ENCODE measurements at regions not wholly inside any gene's neighbourhood (a gene's known extent, or its start where the extent isn't known, plus 50 kb on each side); places are given as distances from the start of the nearest gene placed in this dataset.

DNA sequence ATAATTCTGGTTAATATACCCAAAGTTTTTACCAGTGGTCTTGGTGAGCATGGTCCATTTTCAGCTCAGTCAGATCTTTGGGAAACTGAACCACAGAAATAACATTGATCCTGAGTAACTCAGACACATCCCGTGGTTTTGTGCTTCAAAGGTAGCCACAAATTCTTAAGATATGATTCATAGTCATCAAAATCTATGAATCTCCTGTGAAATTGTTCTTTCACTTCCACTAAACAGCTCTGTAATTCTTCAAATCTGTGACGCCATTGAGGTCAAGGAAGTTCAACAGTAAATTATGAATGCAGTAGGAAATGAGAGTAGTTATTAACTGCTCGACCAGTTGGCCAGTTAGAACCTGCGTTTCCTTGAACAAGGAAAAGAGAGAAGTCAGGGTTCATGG is 147.3 kb downstream of the IRS1 start:
- DNase-seq, result no peak

DNA sequence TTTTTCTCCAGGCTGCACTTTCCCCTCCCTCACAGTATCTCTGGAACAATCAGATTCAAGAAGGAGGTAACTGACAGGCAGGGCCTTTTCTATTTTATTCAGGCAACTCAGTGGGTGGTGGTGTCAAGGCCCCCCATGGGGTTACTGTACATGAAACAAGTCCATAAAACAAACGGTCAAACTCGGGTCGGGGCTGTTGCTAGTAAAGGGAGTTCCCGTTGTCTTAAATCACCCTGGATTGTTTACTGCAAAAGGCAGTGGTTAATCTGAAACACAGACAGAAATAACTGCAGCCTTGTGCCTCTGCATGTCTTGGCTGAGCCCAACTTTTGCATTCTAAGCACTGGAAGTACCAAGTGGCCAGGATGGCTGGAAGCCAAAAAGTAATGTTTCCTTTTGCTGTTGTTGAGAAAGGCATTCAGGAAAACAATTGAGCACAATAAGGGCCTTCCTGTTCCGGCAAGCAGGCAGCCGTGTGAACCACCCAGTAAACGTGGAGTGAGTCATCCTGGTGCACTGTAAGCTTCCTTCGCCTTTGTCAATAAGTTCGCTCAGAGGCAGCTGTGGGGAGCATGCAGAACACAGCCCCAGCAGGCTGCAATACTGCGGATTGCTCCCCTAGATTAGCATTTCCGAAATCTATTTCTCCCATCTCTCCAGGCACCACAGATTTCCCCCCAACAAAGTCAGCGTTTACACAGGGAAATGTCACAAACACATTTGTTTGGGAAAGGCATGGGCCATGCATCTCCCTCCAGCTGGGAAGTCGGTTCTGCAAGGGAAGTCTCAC is 149.6 kb downstream of the IRS1 start:
- DNase-seq, result peak; percentile 57

DNA sequence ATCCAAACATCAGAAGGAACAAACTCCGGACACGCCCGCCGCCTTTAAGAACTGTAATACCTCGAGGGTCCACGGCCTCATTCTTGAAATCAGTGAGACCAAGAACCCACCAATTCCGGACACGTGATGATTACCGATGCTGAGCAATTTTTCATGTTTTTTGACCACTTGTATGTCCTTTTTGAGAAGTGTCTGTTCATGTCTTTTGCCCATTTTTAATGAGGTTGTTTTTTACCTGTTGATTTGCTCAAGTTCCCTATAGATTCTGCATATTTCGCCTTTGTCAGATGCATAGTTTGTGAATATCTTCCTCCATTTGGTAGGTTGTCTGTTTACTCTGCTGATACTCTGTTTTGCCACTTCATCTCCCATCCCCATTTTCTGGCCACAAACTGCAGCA is 150.4 kb downstream of the IRS1 start:
- no peak for DNase-seq

DNA sequence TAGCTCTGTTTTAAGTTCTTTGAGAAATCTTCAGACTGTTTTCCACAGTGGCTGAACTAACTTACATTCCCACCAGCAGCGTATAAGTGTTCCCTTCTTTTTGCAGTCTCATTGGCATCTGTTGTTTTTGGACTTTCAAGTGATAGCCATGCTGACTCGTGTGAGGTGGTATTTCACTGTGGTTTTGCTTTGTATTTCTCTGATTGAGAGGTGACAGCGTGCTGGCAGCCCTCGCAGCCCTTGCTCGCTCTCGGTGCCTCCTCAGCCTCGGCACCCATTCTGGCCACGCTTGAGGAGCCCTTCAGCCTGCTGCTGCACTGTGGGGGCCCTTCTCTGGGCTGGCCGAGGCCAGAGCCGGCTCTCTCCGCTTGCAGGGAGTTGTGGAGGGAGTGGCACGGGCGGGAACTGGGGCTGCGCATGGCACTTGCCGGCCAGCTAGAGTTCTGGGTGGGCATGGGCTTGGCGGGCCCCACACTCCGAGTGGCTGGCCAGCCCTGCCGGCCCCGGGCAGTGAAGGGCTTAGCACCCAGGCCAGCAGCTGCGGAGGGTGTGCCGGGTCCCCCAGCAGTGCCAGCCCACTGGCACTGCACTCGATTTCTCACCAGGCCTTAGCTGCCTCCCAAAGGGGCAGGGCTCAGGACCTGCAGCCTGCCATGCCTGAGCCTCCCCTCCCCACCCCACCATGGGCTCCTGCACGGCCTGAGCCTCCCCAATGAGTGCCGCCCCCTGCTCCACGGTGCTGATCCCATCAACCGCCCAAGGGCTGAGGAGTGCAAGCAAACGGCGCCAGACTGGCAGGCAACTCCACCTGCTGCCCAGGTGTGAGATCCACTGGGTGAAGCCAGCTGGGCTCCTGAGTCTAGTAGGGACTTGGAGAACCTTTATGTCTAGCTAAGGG is 151.8 kb downstream of the IRS1 start:
- DNase-seq, result no peak

DNA sequence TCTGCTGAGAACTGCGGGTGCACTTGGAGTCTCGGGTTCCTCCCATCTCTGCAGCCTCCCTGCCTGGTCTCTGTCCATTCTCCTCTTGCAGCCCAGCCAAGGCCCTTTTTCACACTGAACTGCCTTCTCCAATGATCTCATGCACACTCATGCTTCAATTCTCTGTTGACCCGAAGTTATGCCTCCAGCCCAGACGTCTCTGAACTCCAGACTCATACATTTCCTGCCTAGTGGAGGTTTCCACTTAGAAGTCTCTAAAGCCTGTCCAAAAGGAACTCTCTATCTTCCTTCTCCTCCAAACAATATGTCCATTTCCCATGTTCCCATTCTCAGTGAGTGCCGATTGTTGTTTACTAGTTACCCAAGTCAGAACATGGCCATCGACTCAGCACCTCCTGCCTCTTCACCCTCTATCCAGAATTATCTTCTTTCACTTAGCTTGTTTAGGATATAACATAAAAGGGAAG is 155.2 kb downstream of the IRS1 start:
- DNase-seq, result no peak

DNA sequence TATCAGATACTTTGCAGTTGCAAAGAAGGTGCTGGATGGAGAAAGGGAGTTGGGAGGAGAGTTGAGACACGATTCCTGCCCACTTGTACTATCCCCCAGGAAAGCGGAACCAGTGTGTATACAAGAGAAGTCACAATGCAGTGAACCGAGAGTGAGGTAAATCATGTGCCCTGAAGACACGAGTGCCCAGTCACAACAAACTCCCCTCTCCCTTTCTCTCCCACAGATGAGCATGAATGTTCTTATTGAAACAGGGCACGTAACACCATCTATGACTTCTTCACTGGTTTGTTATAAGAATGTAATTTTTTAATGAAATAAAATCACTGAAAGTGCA is 155.7 kb downstream of the IRS1 start:
- DNase-seq, result no peak

DNA sequence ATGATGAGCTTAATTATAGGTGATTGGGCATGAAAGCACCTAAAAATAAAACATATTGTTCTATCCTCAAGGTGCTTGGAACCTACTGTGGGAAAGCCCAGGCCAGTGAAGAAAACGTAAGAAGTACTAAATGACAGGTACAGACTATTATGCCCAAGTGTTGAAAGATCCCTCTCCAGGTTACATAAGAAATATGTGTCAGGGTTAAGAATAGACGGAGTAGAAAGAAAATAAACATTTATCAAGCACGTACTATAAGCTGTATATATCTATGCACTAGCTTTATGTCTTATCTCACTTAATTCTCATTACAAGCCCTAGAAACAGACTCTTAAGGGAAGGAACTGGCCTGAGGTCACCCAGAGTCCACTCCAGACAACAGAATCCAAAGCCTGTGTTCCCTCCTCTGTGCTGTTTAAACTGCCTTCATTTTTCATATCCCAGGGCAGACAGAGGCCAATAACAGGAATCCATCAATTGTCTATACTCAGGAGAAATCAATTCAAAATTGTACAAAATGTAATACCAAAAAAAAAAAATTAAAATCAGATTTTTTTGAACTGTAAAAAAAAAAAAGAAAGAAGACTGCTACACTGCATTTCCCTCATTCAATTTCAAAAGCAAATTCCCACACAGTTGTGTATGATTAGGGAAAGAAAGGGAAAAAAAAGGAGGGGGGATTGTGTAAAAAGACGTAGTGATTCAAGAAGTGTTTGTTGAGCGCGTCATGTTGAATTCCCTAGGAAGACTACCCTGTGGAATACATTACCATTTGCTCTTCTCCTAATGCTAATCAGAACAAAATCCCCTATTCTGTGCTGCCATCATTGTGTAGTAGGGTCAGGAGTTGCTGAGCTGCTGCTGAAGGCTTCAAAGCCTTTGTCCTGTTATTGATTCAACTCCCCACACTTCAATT is 156.3 kb downstream of the IRS1 start:
- no peak for DNase-seq

DNA sequence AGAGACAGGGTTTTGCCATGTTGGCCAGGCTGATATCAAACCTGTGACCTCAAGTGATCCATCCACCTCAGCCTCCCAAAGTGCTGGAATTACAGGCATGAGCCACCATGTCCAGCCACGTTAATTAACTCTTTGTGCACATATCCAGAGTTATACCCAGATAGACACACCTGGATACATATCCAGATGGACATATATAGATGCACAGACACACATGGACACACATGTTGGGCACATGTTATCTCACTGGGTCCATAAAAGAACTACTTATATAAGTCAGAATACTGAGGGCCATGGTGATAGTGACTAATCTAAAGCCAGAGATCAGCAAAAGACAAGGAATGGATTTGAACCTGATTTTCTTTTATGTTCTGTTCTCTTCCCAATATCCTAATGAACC is 158.6 kb downstream of the IRS1 start:
- no peak for DNase-seq

DNA sequence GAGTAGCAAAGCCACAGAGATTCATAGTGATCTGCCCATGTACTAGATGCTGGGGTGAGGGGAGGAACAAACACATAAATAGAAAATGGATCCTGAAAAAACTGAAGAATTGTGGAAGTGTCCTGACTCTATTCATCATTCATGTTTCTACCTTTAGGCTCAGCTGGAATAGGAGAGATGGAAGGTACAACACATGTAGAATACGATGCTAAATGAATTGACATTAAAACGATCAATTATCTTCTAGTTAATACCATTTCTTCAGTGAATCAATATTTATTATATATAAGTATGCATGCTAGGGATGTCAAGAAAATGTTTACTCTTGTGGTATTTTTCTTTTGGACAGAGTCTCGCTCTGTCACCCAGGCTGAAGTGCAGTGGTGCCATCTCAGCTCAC is 159.1 kb downstream of the IRS1 start:
- no peak for DNase-seq

DNA sequence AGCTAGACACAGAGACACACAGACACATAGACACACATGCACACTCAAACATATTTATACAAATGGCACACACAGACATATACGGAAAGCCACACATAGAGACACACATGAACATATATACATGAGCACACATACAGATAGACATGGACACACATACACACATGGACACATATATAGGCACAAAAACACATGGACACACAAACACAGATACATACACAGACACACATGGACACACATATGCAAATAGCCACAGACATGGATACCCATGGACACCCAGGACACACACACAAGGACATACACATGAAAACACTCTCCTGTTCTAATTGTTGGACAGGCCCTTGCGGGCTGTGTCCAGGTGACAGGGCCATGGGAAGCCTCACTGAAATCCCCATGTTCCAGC is 160.1 kb downstream of the IRS1 start:
- DNase-seq, result no peak

DNA sequence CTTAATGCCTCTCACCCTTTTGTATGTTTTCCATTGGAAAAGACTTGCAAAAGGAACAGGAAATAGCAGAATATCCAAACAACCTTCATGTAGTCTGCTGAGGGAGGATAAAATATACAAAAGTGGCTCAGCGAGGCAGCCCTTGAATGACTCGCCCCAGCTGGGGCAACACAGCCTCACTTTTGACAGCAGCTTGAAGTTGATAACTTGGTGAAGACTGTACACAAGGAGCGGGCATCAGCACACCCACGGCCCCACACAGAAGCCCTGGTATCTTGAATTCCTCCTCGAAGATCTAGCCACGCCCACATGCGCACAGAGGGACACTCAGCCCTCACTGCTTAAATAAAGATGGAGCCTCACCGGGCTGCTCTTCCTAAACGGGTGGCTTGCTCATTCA is 161.0 kb downstream of the IRS1 start:
- DNase-seq, result no peak

DNA sequence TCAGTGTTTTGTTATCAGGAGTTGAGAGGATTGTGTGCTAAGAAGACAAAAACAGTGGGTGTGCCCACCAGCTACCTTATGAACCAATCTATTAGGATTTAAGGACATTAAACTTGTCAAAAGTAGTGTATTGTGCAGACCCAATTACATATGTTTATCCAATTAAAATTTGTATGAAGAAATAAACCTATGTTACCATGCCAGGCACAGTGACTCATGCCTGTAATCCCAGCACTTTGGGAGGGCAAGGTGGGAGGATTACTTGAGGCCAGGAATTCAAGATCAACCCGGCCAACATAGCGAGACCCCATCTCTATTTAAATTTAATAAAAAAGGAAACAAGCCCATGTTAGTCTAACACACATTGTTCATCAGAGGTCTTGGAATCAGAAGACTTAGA is 162.2 kb downstream of the IRS1 start:
- DNase-seq, result no peak

DNA sequence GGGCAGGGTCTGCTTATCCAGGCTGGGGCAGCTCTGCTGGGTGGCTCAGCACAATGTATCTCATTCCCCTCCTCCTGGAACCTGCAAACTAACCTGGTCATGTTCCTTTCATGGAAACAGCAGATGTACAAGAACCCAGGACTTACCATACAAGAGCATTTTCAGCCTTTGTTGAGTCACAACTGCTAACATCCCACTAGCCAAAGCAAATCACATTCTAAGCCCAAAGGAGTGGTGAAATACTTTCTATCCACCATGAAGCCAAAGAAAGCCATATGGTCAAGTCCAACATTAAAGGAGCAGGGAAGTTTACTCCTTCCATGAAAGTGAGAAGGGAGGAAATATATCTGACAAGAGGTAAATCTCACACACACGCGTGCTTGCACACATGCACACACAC is 163.0 kb downstream of the IRS1 start:
- DNase-seq, result no peak

DNA sequence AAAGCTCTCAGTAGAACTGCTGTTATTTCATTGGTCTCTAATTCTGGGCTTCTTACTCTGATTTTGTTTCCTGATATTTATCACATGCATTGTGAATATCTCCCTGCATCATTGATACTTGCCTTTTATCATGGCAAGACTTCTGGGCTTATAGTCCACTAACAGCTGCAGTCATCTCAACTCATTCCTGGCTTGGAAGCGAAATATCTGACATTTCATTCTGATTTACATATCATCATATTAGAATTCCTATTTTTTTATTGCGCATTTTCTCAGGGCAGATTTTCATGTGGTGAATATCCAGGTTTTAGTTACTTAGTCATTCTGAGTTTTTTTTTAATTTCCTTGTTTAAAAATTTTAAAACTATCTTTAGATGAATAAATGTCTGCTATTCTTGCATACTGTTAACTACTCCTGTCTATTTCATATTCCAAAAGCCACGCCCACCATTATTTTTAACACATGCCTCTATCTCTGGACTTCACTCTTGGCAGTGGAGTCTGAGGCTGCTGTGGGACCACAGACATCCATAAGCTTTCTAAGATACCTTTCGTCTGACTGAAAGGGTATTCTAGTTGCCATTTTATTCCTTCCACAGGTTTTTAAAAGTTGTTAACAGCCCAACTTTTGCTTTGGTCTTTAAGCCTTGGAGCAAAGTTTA is 164.5 kb downstream of the IRS1 start:
- DNase-seq, result no peak

DNA sequence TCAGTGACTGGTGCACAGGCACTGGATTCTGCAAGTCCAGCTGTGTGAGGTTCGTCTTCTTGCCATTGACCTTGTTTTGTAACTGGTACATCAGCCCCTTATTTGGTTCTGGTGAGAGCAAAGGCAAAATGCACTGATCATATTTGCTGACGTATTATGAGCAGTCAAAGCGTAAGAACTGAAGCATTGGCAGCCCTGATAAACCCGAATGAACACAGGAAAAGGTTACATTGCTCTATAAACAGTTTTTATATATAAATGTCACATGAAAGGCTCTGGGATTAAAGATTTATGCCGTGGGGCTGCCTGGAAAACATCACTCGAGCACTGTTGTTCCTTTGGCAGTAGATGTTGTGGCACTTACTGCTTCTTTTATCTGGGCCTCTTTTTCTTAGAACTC is 167.9 kb downstream of the IRS1 start:
- DNase-seq, result no peak

DNA sequence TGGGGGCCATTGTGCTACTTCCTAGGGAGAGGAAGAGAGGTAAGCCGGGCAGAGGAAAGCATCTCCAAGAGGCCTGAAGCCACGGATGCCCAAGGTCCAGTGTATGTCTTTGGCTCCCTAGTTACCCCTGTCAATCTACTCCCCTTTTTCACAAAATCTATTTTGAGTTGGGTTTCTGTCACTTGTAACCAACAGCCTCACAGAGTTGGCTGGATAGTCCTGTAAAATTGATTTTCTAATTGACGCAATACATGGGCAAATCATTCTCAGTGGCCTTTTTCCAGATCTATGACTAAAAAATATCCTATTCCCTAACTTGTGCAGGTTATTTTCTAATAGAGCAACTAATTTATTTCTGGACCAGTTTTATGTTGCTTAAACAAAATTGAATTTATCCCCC is 168.4 kb downstream of the IRS1 start:
- no peak for DNase-seq

DNA sequence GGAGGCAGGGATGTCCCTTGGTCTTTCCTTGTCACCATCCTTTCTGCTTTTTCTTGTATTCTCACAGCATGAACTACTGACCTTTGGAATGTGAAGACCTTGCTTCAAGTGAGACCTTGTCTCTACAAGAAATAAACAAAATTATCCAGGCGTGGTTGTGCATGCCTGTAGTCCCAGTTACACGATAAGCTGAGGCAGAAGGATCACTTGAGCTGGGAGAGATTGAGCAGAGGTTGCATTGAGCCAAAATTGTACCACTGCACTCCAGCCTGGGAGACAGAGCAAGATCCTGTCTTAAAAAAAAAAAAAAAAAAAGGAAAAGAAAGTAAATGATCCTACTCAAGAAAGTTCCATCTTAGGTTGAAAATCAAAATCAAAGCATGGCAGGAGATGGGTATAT is 173.7 kb downstream of the IRS1 start:
- DNase-seq, result no peak

DNA sequence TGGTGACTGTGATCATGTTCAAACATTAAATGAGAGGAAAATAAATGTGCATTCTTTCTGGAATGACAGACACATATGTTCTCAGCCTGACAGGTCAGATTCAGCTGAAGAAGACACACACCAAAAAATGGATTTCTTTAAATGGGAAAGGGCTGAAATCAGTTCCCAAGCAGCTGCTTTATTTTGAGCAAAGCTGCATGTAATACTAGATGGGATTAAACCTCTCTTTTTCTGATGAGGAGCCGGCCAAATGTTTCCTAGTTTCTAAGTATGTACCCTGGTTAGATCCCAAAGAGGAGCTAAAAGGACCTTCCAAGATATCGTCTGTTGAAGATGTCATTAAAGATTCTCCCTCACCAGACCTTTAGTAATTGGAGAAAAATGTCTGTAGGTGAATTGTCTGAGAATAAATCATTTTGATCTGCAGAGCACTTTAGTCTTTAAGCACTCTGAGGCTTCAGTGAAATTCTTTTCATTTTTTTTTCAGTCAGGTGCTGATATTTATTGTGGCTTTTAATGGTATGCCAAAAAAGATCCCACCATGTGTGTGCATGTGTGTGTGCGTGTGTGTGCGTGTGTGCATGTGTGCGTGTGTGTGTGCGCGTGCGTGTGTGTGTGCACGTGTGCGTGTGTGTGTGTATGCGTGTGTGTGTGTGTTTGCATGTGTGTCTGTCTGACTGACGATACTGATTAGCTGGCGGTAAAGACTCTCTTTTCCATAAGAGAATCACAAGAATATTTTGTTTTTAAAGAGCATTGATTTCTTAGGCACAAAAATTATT is 175.8 kb downstream of the IRS1 start:
- no peak for DNase-seq

DNA sequence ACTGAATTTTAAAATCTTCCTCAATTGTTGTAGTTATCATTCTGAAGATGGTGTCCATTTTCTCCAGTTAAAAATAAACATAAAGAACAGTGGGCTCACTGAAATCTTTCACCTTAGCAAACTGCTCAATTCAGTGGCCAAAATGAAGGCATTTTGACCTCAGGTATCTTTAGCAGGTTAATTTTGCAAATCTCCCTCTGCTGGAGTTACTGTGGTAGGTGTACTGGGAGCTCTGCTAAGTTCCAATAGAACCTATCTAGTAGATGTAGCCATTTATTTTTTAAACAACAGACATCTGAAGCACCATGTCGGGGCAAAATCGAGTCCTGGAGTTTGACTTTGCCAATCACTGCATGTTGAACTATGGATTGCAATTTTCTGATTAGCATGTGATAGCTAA is 177.1 kb downstream of the IRS1 start:
- DNase-seq, result no peak

DNA sequence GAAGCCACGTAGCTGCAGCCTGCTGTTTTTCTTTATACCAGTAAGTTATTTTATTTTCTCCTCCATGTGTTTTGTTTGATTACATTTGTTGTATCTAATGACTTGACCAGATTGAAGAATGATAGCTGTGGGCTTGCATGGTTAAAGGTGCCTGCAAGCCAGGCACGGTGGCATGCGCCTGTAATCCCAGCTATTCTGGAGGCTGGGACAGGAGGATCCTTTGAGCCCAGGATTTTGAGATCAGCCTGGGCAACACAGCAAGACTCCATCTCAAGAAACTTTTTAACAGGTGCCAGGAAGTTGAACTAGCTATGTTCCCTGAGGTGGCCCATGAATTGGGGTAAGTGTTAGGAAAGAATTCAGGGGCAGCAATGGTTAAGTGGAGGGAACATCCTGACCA is 179.4 kb downstream of the IRS1 start:
- DNase-seq, result no peak

DNA sequence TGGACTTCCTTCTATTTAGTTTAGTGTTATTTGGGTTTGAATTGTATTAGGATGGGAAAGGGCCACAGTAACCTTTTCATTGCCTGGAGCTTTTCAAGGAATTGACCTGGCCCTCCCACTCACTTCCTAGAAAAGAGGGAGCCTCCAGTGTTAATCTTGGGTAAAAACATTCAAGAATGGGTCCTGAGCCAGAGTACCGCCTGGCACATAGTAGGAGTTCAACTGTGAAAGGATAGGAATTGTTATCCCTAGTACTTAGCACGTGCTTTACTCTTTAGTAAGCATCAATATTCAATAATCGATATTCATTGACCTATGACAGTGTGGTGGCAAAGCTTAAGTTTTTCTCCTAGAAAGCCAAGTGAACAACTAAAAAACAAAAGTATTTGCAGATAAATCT is 179.9 kb downstream of the IRS1 start:
- no peak for DNase-seq
